ENCODE measurements at regions not wholly inside any gene's neighbourhood (a gene's known extent, or its start where the extent isn't known, plus 50 kb on each side); places are given as distances from the start of the nearest gene placed in this dataset.

DNA sequence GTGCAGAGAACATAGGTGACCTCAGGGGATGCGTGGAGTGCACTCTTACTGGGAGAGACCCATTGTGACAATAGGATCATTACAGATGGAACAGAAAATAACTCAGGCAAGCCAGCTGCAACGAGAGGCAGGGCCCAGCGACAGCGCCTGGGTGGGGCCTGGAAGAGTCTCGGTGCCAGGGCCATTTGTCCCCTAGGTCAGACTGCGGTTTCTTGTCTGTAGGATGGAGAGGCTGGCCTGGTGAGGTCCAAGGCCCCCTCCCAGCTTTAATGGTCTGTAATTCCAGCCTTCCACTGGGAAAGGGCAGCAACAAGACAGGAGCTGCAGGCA lies 208.6 kb upstream of the APCDD1 start:
- Histone ChIP-seq H2AFZ (ENCODE audit: low read depth, low read length) (no peak overlapping the region), H4K20me1 (ENCODE audit: insufficient read depth) (no peaks in the 10 kb centered on the region), H3K9me2 (ENCODE audit: insufficient read depth, low read length) (no peaks in the 10 kb centered on the region), H3K27ac (ENCODE audit: low read length) (no peak overlapping the region), H3K79me2 (replicated peaks; ENCODE audit: insufficient read depth, low read length) (no peaks in the 10 kb centered on the region), H3K9ac (ENCODE audit: low read length) (no peak overlapping the region), H3F3A (ENCODE audit: insufficient read depth, low read length, poor library complexity, severe bottlenecking) (no peaks in the 10 kb centered on the region), H3K4me2 (ENCODE audit: low read length) (no peak overlapping the region), H3K36me3 (ENCODE audit: insufficient read depth, low read length) (no peaks in the 10 kb centered on the region), H3K4me3 (ENCODE audit: low read length) (no peak overlapping the region), H3K27me3 (ENCODE audit: insufficient read depth, low read depth, low read length) (no peaks in the 10 kb centered on the region), H3K9me3 (ENCODE audit: low read length) (no peaks in the 10 kb centered on the region)
- TF ChIP-seq RAD21 (conservative IDR thresholded peaks at IDR 0.05) (no peak), POLR2AphosphoS5 (IDR thresholded peaks at IDR 0.05) (no peak), EZH2 (IDR thresholded peaks at IDR 0.05; ENCODE audit: borderline replicate concordance, insufficient read depth, low read length, poor library complexity, severe bottlenecking) (no peak), SMC3 (conservative IDR thresholded peaks at IDR 0.05; ENCODE audit: poor library complexity) (no peak), EP300 (conservative IDR thresholded peaks at IDR 0.05; ENCODE audit: poor library complexity, severe bottlenecking) (no peak), MXI1 (conservative IDR thresholded peaks at IDR 0.05; ENCODE audit: poor library complexity, severe bottlenecking) (no peak), TAF1 (IDR thresholded peaks at IDR 0.05; ENCODE audit: low read depth) (no peak)
- TF ChIP-seq, protein P1, sequence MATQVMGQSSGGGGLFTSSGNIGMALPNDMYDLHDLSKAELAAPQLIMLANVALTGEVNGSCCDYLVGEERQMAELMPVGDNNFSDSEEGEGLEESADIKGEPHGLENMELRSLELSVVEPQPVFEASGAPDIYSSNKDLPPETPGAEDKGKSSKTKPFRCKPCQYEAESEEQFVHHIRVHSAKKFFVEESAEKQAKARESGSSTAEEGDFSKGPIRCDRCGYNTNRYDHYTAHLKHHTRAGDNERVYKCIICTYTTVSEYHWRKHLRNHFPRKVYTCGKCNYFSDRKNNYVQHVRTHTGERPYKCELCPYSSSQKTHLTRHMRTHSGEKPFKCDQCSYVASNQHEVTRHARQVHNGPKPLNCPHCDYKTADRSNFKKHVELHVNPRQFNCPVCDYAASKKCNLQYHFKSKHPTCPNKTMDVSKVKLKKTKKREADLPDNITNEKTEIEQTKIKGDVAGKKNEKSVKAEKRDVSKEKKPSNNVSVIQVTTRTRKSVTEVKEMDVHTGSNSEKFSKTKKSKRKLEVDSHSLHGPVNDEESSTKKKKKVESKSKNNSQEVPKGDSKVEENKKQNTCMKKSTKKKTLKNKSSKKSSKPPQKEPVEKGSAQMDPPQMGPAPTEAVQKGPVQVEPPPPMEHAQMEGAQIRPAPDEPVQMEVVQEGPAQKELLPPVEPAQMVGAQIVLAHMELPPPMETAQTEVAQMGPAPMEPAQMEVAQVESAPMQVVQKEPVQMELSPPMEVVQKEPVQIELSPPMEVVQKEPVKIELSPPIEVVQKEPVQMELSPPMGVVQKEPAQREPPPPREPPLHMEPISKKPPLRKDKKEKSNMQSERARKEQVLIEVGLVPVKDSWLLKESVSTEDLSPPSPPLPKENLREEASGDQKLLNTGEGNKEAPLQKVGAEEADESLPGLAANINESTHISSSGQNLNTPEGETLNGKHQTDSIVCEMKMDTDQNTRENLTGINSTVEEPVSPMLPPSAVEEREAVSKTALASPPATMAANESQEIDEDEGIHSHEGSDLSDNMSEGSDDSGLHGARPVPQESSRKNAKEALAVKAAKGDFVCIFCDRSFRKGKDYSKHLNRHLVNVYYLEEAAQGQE (IDR thresholded peaks at IDR 0.05; ENCODE audit: borderline replicate concordance), result no peak
- TF ChIP-seq, protein P2, sequence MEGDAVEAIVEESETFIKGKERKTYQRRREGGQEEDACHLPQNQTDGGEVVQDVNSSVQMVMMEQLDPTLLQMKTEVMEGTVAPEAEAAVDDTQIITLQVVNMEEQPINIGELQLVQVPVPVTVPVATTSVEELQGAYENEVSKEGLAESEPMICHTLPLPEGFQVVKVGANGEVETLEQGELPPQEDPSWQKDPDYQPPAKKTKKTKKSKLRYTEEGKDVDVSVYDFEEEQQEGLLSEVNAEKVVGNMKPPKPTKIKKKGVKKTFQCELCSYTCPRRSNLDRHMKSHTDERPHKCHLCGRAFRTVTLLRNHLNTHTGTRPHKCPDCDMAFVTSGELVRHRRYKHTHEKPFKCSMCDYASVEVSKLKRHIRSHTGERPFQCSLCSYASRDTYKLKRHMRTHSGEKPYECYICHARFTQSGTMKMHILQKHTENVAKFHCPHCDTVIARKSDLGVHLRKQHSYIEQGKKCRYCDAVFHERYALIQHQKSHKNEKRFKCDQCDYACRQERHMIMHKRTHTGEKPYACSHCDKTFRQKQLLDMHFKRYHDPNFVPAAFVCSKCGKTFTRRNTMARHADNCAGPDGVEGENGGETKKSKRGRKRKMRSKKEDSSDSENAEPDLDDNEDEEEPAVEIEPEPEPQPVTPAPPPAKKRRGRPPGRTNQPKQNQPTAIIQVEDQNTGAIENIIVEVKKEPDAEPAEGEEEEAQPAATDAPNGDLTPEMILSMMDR (IDR thresholded peaks at IDR 0.05; ENCODE audit: poor library complexity, severe bottlenecking), result no peak

DNA sequence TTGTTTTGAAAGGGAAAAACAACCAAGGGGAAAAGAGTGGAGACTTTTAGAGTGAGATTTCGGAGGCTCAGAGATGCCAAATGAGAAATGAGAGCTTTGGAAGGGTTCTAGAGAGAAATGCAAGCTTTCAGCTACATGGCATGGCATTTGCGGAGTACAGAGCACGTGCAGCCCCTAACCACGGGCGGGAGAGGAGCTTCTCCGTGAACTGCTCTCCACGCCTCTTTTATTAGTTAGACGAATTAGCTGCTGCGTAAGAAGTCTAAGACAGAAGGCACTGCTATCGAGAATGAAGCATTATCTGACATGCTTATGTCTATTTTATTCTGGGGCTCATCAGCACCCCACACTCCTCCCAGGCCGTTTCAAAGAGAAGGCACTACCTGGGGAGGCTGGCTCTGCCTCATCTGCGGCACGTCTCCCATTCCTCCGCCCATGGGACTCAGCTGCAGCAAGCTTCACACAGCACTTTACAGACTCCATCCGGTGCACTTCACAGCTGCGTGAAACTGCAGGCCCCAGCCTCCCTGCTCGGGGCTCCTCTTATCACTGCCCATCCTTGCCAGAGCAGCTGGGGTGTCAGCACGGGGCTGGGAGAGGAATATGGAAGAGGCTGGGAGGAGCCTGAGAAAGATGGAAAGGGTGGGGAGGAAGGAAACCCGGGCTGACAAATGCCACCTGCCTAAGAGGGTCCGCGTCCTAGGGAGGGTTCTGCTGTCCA lies 207.3 kb upstream of the APCDD1 start:
- TF ChIP-seq TAF1 (IDR thresholded peaks at IDR 0.05; ENCODE audit: low read depth) (no peak), EZH2 (IDR thresholded peaks at IDR 0.05; ENCODE audit: borderline replicate concordance, insufficient read depth, low read length, poor library complexity, severe bottlenecking) (no peak), POLR2AphosphoS5 (IDR thresholded peaks at IDR 0.05) (no peak), EP300 (conservative IDR thresholded peaks at IDR 0.05; ENCODE audit: poor library complexity, severe bottlenecking) (no peak), SMC3 (conservative IDR thresholded peaks at IDR 0.05; ENCODE audit: poor library complexity) (no peak), RAD21 (conservative IDR thresholded peaks at IDR 0.05) (no peak), MXI1 (conservative IDR thresholded peaks at IDR 0.05; ENCODE audit: poor library complexity, severe bottlenecking) (no peak)
- TF ChIP-seq, protein P1 (IDR thresholded peaks at IDR 0.05; ENCODE audit: borderline replicate concordance), result no peak
- TF ChIP-seq, protein P2 (IDR thresholded peaks at IDR 0.05; ENCODE audit: poor library complexity, severe bottlenecking), result no peak
- no peak overlapping the region for H3K27ac ChIP-seq (ENCODE audit: low read length)
- no peaks in the 10 kb centered on the region for H3K9me2 ChIP-seq (ENCODE audit: insufficient read depth, low read length)
- H3F3A ChIP-seq (ENCODE audit: insufficient read depth, low read length, poor library complexity, severe bottlenecking), result no peaks in the 10 kb centered on the region
- no peaks in the 10 kb centered on the region for H3K79me2 ChIP-seq (replicated peaks; ENCODE audit: insufficient read depth, low read length)
- no peaks in the 10 kb centered on the region for H4K20me1 ChIP-seq (ENCODE audit: insufficient read depth)
- no peak overlapping the region for H3K4me3 ChIP-seq (ENCODE audit: low read length)
- no peaks in the 10 kb centered on the region for H3K36me3 ChIP-seq (ENCODE audit: insufficient read depth, low read length)
- no peak overlapping the region for H3K9ac ChIP-seq (ENCODE audit: low read length)
- no peak overlapping the region for H3K4me2 ChIP-seq (ENCODE audit: low read length)
- H2AFZ ChIP-seq (ENCODE audit: low read depth, low read length), result no peak overlapping the region
- no peaks in the 10 kb centered on the region for H3K27me3 ChIP-seq (ENCODE audit: insufficient read depth, low read depth, low read length)
- H3K9me3 ChIP-seq (ENCODE audit: low read length), result no peaks in the 10 kb centered on the region
